Upper lobe of left lung (tissue), 6 donors: ENCODE measurements at regions not wholly inside any gene's neighbourhood (a gene's known extent, or its start where the extent isn't known, plus 50 kb on each side); places are given as distances from the start of the nearest gene placed in this dataset.

Experiments
- ATAC-seq, 2 donors: fragments of 200-7000 bp; cut with Tn5 transposase; one replicate each; pipeline ENCODE4 v1.9.1; 2022; ENCODE audit warnings: mild to moderate bottlenecking in 2 of 2, moderate library complexity in 2 of 2; ENCODE audit not compliant: low FRiP score in 2 of 2
- DNase-seq, 2 donors: peaks; one replicate each; pipeline ENCODE4 v3.0.0-alpha.2; 2019 to 2020
- H3K27ac ChIP-seq, 4 donors: fragments of 200-600 bp; sonication (generic); one replicate each; pipeline ENCODE4 v1.5.1; 2016 to 2019
- H3K27me3 ChIP-seq, 4 donors: fragments of 200-600 bp; sonication (generic); one replicate each; pipeline ENCODE4 v1.5.1; 2017 to 2019
- H3K36me3 ChIP-seq, 4 donors: fragments of 200-600 bp; sonication (generic); one replicate each; pipeline ENCODE4 v1.5.1; 2016 to 2019
- H3K4me1 ChIP-seq, 4 donors: fragments of 200-600 bp; sonication (generic); one replicate each; pipeline ENCODE4 v1.5.1; 2018 to 2019
- H3K4me3 ChIP-seq, 4 donors: fragments of 200-600 bp; sonication (generic); one replicate each; pipeline ENCODE4 v1.5.1; 2017 to 2019; ENCODE audit warnings: mild to moderate bottlenecking in 2 of 4, moderate library complexity in 1 of 4
- H3K9me3 ChIP-seq, 4 donors: fragments of 200-600 bp; sonication (generic); one replicate each; pipeline ENCODE4 v1.5.1; 2018 to 2019
- EP300 ChIP-seq, 4 donors: sonication (generic); formaldehyde crosslinking; IDR thresholded peaks; one replicate each; pipeline ENCODE4 v1.5.1; 2017; ENCODE audit warnings: antibody characterized with exemption in 4 of 4, control low read depth in 2 of 4
- POLR2A ChIP-seq, 4 donors: fragments of 450-650 bp; IDR thresholded peaks; one replicate each; pipeline ENCODE4 v1.5.1; 2016 to 2017; ENCODE audit warnings: antibody characterized with exemption in 4 of 4, mild to moderate bottlenecking in 2 of 4
- POLR2AphosphoS5 ChIP-seq, 2 donors: sonication (generic); formaldehyde crosslinking; IDR thresholded peaks; one replicate each; pipeline ENCODE4 v1.5.1; 2017; ENCODE audit warnings: antibody characterized with exemption in 2 of 2
- WGBS, 2 donors: methylation state at CpG; one replicate each; pipeline ENCODE4 v1.1.5; 2017 to 2018; 5-methylcytosine and 5-hydroxymethylcytosine counted together
- TF ChIP-seq, protein P1 (sequence below), 6 experiments: fragments of 450-650 bp in 4 of 6; fragments of 200-600 bp in 2 of 6; sonication (generic) in 2 of 6; IDR thresholded peaks; one replicate each; pipeline ENCODE4 v1.5.1; 2016 to 2019; ENCODE audit warnings: antibody characterized with exemption in 6 of 6
- donor health status: DM: no; HTN: no; CAD: no; lungs with moderate emphysema.
- donor health status: DM: no; HTN: yes; CAD: no; lungs with severe emphysema.

DNA sequence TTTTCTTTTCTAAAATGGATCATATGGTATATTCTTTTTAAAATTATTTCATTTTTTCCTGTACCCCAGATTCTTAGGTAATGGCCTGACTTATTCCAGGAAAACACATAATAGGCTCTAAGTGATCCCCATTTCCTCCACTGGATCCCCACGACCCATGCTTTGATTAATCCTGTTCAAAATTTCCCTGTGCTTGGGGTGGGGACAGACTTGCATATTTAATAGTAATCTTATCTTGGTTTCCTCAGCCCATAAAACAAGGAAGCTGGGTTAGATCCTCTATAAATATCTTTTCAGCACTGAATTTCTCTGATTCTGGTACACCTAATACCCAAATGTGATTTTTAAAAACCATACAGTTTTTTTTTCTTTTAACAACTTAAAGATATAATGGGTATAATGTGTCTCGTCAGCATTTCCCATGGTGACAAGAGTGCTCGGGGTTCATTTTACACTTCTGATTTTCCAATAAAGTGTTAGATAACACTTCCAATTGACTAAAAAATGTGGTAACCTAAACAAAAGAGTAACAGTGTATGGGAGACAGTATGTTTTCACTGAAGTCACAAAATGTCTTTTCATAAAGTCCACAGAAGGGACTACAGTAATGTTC, 693.5 kb upstream of the TENM3 start:
- no peaks in the 10 kb centered on the region for H3K4me1 ChIP-seq
- DNase-seq (no peak), ATAC-seq (no peak)
- no peaks in the 10 kb centered on the region for H3K27me3 ChIP-seq
- 64 to 70% methylated on average over 3 of the region's 3 CpGs for WGBS, 2 donors
- H3K4me3 ChIP-seq = no peak overlapping the region
- TF ChIP-seq POLR2AphosphoS5 (IDR thresholded peaks at IDR 0.05) = no peak
- no peak for TF ChIP-seq POLR2A (IDR thresholded peaks at IDR 0.05)
- TF ChIP-seq EP300 (IDR thresholded peaks at IDR 0.05) = no peak
- TF ChIP-seq, protein P1, sequence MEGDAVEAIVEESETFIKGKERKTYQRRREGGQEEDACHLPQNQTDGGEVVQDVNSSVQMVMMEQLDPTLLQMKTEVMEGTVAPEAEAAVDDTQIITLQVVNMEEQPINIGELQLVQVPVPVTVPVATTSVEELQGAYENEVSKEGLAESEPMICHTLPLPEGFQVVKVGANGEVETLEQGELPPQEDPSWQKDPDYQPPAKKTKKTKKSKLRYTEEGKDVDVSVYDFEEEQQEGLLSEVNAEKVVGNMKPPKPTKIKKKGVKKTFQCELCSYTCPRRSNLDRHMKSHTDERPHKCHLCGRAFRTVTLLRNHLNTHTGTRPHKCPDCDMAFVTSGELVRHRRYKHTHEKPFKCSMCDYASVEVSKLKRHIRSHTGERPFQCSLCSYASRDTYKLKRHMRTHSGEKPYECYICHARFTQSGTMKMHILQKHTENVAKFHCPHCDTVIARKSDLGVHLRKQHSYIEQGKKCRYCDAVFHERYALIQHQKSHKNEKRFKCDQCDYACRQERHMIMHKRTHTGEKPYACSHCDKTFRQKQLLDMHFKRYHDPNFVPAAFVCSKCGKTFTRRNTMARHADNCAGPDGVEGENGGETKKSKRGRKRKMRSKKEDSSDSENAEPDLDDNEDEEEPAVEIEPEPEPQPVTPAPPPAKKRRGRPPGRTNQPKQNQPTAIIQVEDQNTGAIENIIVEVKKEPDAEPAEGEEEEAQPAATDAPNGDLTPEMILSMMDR (IDR thresholded peaks at IDR 0.05) = no peak
- H3K27ac ChIP-seq = no peak overlapping the region
- no peaks in the 10 kb centered on the region for H3K36me3 ChIP-seq
- H3K9me3 ChIP-seq = no peaks in the 10 kb centered on the region

DNA sequence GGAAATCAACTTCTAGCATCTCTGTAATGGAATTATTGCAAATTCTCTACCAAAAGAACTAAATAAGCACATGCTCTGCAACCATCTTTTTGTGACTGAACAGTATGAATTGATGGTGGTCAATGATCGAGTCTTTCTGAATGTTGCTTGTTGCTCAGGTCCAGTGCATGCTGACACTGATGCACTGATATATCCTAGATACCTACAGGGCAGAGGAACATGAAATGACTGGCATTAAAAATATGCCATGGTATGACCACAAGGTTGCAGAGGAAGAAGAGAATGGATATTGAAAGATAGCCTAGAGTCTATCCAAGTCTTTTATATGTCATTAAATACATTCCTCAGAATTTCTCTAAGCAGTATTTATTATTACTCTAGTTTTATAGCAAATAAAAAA, 692.8 kb upstream of the TENM3 start:
- Histone ChIP-seq H3K4me1 (no peaks in the 10 kb centered on the region), H3K27ac (no peak overlapping the region), H3K36me3 (no peaks in the 10 kb centered on the region), H3K4me3 (no peak overlapping the region), H3K27me3 (no peaks in the 10 kb centered on the region), H3K9me3 (no peaks in the 10 kb centered on the region)
- TF ChIP-seq, protein P1 (IDR thresholded peaks at IDR 0.05) = no peak
- TF ChIP-seq EP300 (IDR thresholded peaks at IDR 0.05) (no peak), POLR2A (IDR thresholded peaks at IDR 0.05) (no peak)
- 37 to 79% methylated on average over 1 of the region's 1 CpG for WGBS, 2 donors
- ATAC-seq = no peak
- DNase-seq = no peak

- Histone ChIP-seq H3K4me1 (no peaks in the 10 kb centered on the region), H3K27me3 (no peaks in the 10 kb centered on the region), H3K36me3 (no peaks in the 10 kb centered on the region), H3K4me3 (no peak overlapping the region), H3K9me3 (no peaks in the 10 kb centered on the region), H3K27ac (no peak overlapping the region)
- TF ChIP-seq, protein P1 (IDR thresholded peaks at IDR 0.05) = no peak
- no peak for TF ChIP-seq EP300 (IDR thresholded peaks at IDR 0.05)
- no peak for TF ChIP-seq POLR2AphosphoS5 (IDR thresholded peaks at IDR 0.05)
- no peak for TF ChIP-seq POLR2A (IDR thresholded peaks at IDR 0.05)
- no peak for ATAC-seq
- WGBS, 2 donors = 68 to 83% methylated on average over 4 of the region's 4 CpGs
- DNase-seq = no peak
Observed at GRCh38 chr4:181559637-181560036, 683.6 kb upstream of the TENM3 start.

- no peaks in the 10 kb centered on the region for H3K36me3 ChIP-seq
- no peaks in the 10 kb centered on the region for H3K27me3 ChIP-seq
- no peak overlapping the region for H3K4me3 ChIP-seq
- no peaks in the 10 kb centered on the region for H3K9me3 ChIP-seq
- H3K4me1 ChIP-seq = no peaks in the 10 kb centered on the region
- ATAC-seq (no peak), DNase-seq (no peak)
- WGBS, 2 donors = 97 to 100% methylated on average over 2 of the region's 2 CpGs
- no peak overlapping the region for H3K27ac ChIP-seq
- TF ChIP-seq POLR2AphosphoS5 (IDR thresholded peaks at IDR 0.05) (no peak), EP300 (IDR thresholded peaks at IDR 0.05) (no peak), POLR2A (IDR thresholded peaks at IDR 0.05) (no peak)
- TF ChIP-seq, protein P1 (IDR thresholded peaks at IDR 0.05) = no peak
Observed at GRCh38 chr4:181562399-181562798, 680.8 kb upstream of the TENM3 start.

DNA sequence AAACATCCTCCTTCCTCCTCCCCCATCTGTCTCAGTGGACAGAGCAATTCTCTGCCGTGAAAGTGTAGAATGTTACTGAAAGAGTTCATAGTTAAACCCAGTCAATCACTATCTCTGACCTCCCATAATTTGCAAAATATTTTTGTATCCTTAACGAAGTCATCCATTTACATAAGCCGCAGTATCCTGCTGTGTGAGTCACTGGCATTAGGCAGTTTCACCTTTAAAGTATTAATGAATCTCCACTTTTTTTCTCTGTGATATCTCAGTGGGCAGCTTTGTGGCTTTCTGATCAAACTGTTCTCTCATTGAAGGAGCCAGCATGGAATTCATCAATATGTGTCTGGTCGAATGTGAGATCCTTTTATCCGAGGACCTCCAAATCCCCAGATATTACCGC, 678.6 kb upstream of the TENM3 start:
- TF ChIP-seq POLR2A (IDR thresholded peaks at IDR 0.05) (no peak), POLR2AphosphoS5 (IDR thresholded peaks at IDR 0.05) (no peak), EP300 (IDR thresholded peaks at IDR 0.05) (no peak)
- TF ChIP-seq, protein P1 (IDR thresholded peaks at IDR 0.05) = no peak
- Histone ChIP-seq H3K9me3 (no peaks in the 10 kb centered on the region), H3K4me1 (no peaks in the 10 kb centered on the region), H3K4me3 (no peak overlapping the region), H3K36me3 (no peaks in the 10 kb centered on the region), H3K27ac (no peak overlapping the region), H3K27me3 (no peaks in the 10 kb centered on the region)
- no peak for DNase-seq
- 79 to 84% methylated on average over 6 of the region's 6 CpGs for WGBS, 2 donors
- no peak for ATAC-seq
